HEK293T (cell line): ENCODE measurements at regions not wholly inside any gene's neighbourhood (a gene's known extent, or its start where the extent isn't known, plus 50 kb on each side); places are given as distances from the start of the nearest gene placed in this dataset.

Experiments used
- CTCF ChIA-PET: fragments of 350-600 bp; formaldehyde crosslinking; extraction: SDS; loops from one replicate; lab custom pipeline; 2021; ENCODE audit warnings: antibody characterized with exemption, inconsistent platforms; lab: Yijun Ruan, JAX
- POLR2A ChIA-PET: fragments of 350-600 bp; formaldehyde crosslinking; extraction: SDS; loops from one replicate; lab custom pipeline; 2020; ENCODE audit warnings: antibody characterized with exemption, inconsistent platforms; lab: Yijun Ruan, JAX
- DNase-seq: peaks from one replicate; pipeline ENCODE4 v3.0.0; 2012; ENCODE audit warnings: mixed read lengths; ENCODE audit errors: extremely low spot score
- ARNT ChIP-seq: fragments of 450-650 bp; IDR thresholded peaks from 2 replicates; pipeline ENCODE4 v1.6.1; 2017; ENCODE audit warnings: mild to moderate bottlenecking
- BHLHE40 ChIP-seq: fragments of 450-650 bp; IDR thresholded peaks from 2 replicates; pipeline ENCODE4 v1.6.1; 2016; ENCODE audit warnings: mild to moderate bottlenecking, moderate library complexity, borderline replicate concordance
- CTBP1 ChIP-seq: fragments of 450-650 bp; IDR thresholded peaks from 2 replicates; pipeline ENCODE4 v1.6.1; 2016; ENCODE audit warnings: borderline replicate concordance
- ELF4 ChIP-seq: fragments of 450-650 bp; IDR thresholded peaks from 2 replicates; pipeline ENCODE4 v1.6.1; 2017; ENCODE audit warnings: antibody characterized with exemption
- FOXA1 ChIP-seq: fragments of 450-650 bp; IDR thresholded peaks from 2 replicates; pipeline ENCODE4 v1.6.1; 2016; ENCODE audit warnings: mild to moderate bottlenecking
- FOXK2 ChIP-seq: fragments of 450-650 bp; IDR thresholded peaks from 2 replicates; pipeline ENCODE4 v1.6.1; 2016; ENCODE audit warnings: mild to moderate bottlenecking
- FOXM1 ChIP-seq: fragments of 450-650 bp; IDR thresholded peaks from 2 replicates; pipeline ENCODE4 v1.6.1; 2017; ENCODE audit warnings: mild to moderate bottlenecking, borderline replicate concordance
- HDGF ChIP-seq: fragments of 450-650 bp; IDR thresholded peaks from 2 replicates; pipeline ENCODE4 v1.6.1; 2017; ENCODE audit warnings: antibody characterized with exemption, borderline replicate concordance
- L3MBTL2 ChIP-seq: fragments of 450-650 bp; conservative IDR thresholded peaks from 2 replicates; pipeline ENCODE4 v1.6.1; 2016; ENCODE audit warnings: mild to moderate bottlenecking
- LEF1 ChIP-seq: fragments of 450-650 bp; IDR thresholded peaks from 2 replicates; pipeline ENCODE4 v1.6.1; 2017; ENCODE audit warnings: mild to moderate bottlenecking, borderline replicate concordance
- NFRKB ChIP-seq: fragments of 450-650 bp; IDR thresholded peaks from 2 replicates; pipeline ENCODE4 v1.6.1; 2016; ENCODE audit warnings: mild to moderate bottlenecking, moderate library complexity
- SP1 ChIP-seq: fragments of 450-650 bp; IDR thresholded peaks from 2 replicates; pipeline ENCODE4 v1.6.1; 2017
- SUZ12 ChIP-seq: fragments of 450-650 bp; IDR thresholded peaks from 2 replicates; pipeline ENCODE4 v1.6.1; 2016; ENCODE audit warnings: mild to moderate bottlenecking
- TARDBP ChIP-seq: fragments of 450-650 bp; IDR thresholded peaks from 2 replicates; pipeline ENCODE4 v1.6.1; 2016
- ZNF384 ChIP-seq: fragments of 450-650 bp; IDR thresholded peaks from 2 replicates; pipeline ENCODE4 v1.6.1; 2016
- TF ChIP-seq, protein P1 (sequence below): fragments of 450-650 bp; IDR thresholded peaks from 2 replicates; pipeline ENCODE4 v1.6.1; 2016

GRCh38 chr12:118603610-118604361 is 227.4 kb downstream of the SUDS3 start:
- DNase-seq, result no peak
- CTCF ChIA-PET, result no interaction called here
- POLR2A ChIA-PET, result no interaction called here
- no peak for TF ChIP-seq FOXK2
- TF ChIP-seq ARNT, result no peak
- no peak for TF ChIP-seq FOXA1
- no peak for TF ChIP-seq ZNF384
- no peak for TF ChIP-seq HDGF
- TF ChIP-seq ELF4, result no peak
- no peak for TF ChIP-seq CTBP1
- TF ChIP-seq SP1, result no peak
- no peak for TF ChIP-seq SUZ12
- no peak for TF ChIP-seq FOXM1
- no peak for TF ChIP-seq NFRKB
- TF ChIP-seq TARDBP, result no peak
- TF ChIP-seq BHLHE40, result no peak
- no peak for TF ChIP-seq LEF1

GRCh38 chr12:118606690-118607089 is 230.3 kb downstream of the SUDS3 start:
- no peak for DNase-seq
- CTCF ChIA-PET, result no interaction called here
- TF ChIP-seq, protein P1, sequence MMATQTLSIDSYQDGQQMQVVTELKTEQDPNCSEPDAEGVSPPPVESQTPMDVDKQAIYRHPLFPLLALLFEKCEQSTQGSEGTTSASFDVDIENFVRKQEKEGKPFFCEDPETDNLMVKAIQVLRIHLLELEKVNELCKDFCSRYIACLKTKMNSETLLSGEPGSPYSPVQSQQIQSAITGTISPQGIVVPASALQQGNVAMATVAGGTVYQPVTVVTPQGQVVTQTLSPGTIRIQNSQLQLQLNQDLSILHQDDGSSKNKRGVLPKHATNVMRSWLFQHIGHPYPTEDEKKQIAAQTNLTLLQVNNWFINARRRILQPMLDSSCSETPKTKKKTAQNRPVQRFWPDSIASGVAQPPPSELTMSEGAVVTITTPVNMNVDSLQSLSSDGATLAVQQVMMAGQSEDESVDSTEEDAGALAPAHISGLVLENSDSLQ, result no peak
- TF ChIP-seq HDGF (no peak), TARDBP (no peak), NFRKB (no peak), SP1 (no peak), FOXA1 (no peak), SUZ12 (no peak), FOXM1 (no peak)
- POLR2A ChIA-PET, result no interaction called here

- TF ChIP-seq TARDBP (no peak), FOXK2 (no peak), L3MBTL2 (no peak), NFRKB (no peak), ELF4 (no peak), ZNF384 (no peak), ARNT (no peak), HDGF (no peak), BHLHE40 (no peak), SP1 (no peak)
- TF ChIP-seq, protein P1, result no peak
- ChIA-PET CTCF (no interaction called here), POLR2A (no interaction called here)
- DNase-seq, result no peak
Observed at GRCh38 chr12:118607831-118608230, 231.5 kb downstream of the SUDS3 start.

GRCh38 chr12:118608770-118609344 is 232.5 kb downstream of the SUDS3 start:
- DNase-seq, result no peak
- ChIA-PET POLR2A (no interaction called here), CTCF (no interaction called here)
- TF ChIP-seq FOXK2 (no peak), FOXA1 (no peak), ARNT (no peak), SUZ12 (no peak), ELF4 (no peak)
- TF ChIP-seq, protein P1, result no peak

GRCh38 chr12:118611295-118611694 is 234.9 kb downstream of the SUDS3 start:
- no peak for DNase-seq
- ChIA-PET CTCF (no interaction called here), POLR2A (no interaction called here)
- TF ChIP-seq ELF4 (no peak), SUZ12 (no peak), SP1 (no peak), L3MBTL2 (no peak), FOXM1 (no peak), ZNF384 (no peak), HDGF (no peak), LEF1 (no peak), CTBP1 (no peak), TARDBP (no peak), FOXA1 (no peak), FOXK2 (no peak), BHLHE40 (no peak), NFRKB (no peak)
- TF ChIP-seq, protein P1, result no peak
